GM23248 (cell line): ENCODE measurements at regions not wholly inside any gene's neighbourhood (a gene's known extent, or its start where the extent isn't known, plus 50 kb on each side); places are given as distances from the start of the nearest gene placed in this dataset.

Source experiments
- EZH2 ChIP-seq: fragments of 200-600 bp; sonication (generic); IDR thresholded peaks from 2 replicates; pipeline ENCODE4 v1.6.1; 2018; ENCODE audit warnings: antibody characterized with exemption, mild to moderate bottlenecking; ENCODE audit not compliant: insufficient read depth, poor library complexity, severe bottlenecking
- EZH2phosphoT487 ChIP-seq: fragments of 200-600 bp; sonication (generic); IDR thresholded peaks from 2 replicates; pipeline ENCODE4 v1.6.1; 2018; ENCODE audit warnings: antibody characterized with exemption, moderate library complexity, mild to moderate bottlenecking, low read depth; ENCODE audit not compliant: insufficient read depth

DNA sequence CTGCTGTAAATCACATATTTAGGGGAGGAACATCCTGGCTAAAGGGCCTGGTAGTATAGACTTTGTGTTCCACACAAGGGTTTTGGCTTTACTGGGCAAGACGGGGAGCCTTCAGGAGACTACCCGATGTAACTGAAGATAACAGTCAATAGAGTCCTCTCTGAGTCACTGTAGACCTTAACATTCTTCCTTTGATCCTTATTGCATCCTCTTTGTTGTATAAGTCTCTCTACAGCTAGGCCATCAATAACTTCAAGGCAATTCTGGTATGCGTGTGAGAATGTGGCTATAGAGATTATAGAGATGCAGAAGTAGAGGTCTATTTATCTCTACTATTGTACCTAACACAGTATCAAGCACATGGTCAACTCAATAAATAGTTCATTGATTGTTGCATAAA, 67.3 kb upstream of the STK32A start:
- TF ChIP-seq EZH2, result no peak
- TF ChIP-seq EZH2phosphoT487, result no peak
